HEK293 (cell line): ENCODE measurements at regions not wholly inside any gene's neighbourhood (a gene's known extent, or its start where the extent isn't known, plus 50 kb on each side); places are given as distances from the start of the nearest gene placed in this dataset.

Experiments
- CTCF ChIP-seq: fragments of 450-650 bp; formaldehyde crosslinking; IDR thresholded peaks from 2 replicates; pipeline ENCODE4 v1.5.1; 2016; ENCODE audit warnings: missing biosample characterization, missing genetic modification characterization
- PBX3 ChIP-seq: sonication (generic); formaldehyde crosslinking; IDR thresholded peaks from 2 replicates; pipeline ENCODE4 v1.8.1; 2022; ENCODE audit warnings: mild to moderate bottlenecking, moderate library complexity, missing genetic modification reagents
- REST ChIP-seq: fragments of 450-650 bp; formaldehyde crosslinking; IDR thresholded peaks from 2 replicates; pipeline ENCODE4 v1.5.1; 2016; ENCODE audit warnings: missing biosample characterization, missing genetic modification characterization
- ZBTB10 ChIP-seq: fragments of 450-650 bp; formaldehyde crosslinking; IDR thresholded peaks from 2 replicates; pipeline ENCODE4 v1.5.1; 2016; ENCODE audit warnings: missing biosample characterization, missing genetic modification characterization
- ZBTB21 ChIP-seq: fragments of 450-650 bp; formaldehyde crosslinking; IDR thresholded peaks from 2 replicates; pipeline ENCODE4 v1.5.1; 2017; ENCODE audit warnings: missing biosample characterization, missing genetic modification characterization
- ZFP41 ChIP-seq: fragments of 450-650 bp; formaldehyde crosslinking; IDR thresholded peaks from 2 replicates; pipeline ENCODE4 v1.5.1; 2016; ENCODE audit warnings: missing biosample characterization, missing genetic modification characterization, borderline replicate concordance

- TF ChIP-seq ZBTB21 (tag by site-specific recombination): no peak
- TF ChIP-seq CTCF (tag by site-specific recombination): no peak
- no peak for TF ChIP-seq REST (tag by site-specific recombination)
- no peak for TF ChIP-seq ZFP41 (tag by site-specific recombination)
- TF ChIP-seq ZBTB10 (tag by site-specific recombination): no peak
- no peak for TF ChIP-seq PBX3 (CRISPR knock-in tag)
Observed at GRCh38 chr11:98536023-98536422, 484.7 kb upstream of the CNTN5 start.
